ENCODE measurements at regions not wholly inside any gene's neighbourhood (a gene's known extent, or its start where the extent isn't known, plus 50 kb on each side); places are given as distances from the start of the nearest gene placed in this dataset.

DNA sequence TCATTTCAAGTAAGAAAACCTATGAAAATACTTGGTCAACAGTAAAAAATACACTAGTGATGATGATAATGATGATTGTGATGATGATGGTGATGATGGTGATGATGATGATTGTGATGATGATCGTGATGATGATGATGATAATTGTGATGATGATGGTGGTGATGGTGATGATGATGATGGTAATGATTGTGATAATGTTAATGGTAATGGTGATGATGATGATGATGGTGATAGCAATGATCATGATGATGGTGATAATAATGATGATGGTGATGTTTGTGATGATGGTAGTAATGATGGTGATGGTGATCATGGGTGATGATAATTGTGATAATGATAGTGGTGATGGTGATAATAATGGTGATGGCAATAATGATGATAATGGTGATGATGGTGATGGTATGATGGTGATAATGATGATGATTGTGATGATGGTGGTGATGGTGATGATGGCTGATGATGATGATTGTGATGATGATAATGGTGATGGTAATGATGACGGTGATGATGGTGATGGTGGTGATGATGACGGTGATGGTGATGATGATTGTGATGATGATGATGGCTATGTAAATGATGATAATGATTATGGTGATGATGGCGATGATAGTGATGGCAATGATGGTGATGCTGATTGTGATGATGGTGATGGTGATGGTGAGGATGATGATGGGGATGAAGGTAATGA is 62.1 kb downstream of the VCX3A start:
- DNase-seq (ENCODE audit: low read depth, low spot score), result no peak
- Histone ChIP-seq H3K36me3 (ENCODE audit: control insufficient read depth, insufficient read depth, low read length) (no peaks in the 10 kb centered on the region), H3K4me1 (ENCODE audit: control insufficient read depth, insufficient read depth, low read length) (no peaks in the 10 kb centered on the region), H3K4me3 (ENCODE audit: low read length) (no peak overlapping the region), H3K27me3 (ENCODE audit: control insufficient read depth, insufficient read depth, low read length) (no peaks in the 10 kb centered on the region), H3K27ac (ENCODE audit: low read length) (no peak overlapping the region), H3K9me3 (ENCODE audit: control insufficient read depth, insufficient read depth, low read length) (no peaks in the 10 kb centered on the region)
- WGBS (ENCODE audit: insufficient coverage, insufficient read length), result 100% methylated on average over 3 of the region's 4 CpGs

- no peak for DNase-seq (ENCODE audit: low read depth, low spot score)
- Histone ChIP-seq H3K27me3 (ENCODE audit: control insufficient read depth, insufficient read depth, low read length) (no peaks in the 10 kb centered on the region), H3K36me3 (ENCODE audit: control insufficient read depth, insufficient read depth, low read length) (no peaks in the 10 kb centered on the region), H3K27ac (ENCODE audit: low read length) (no peak overlapping the region), H3K9me3 (ENCODE audit: control insufficient read depth, insufficient read depth, low read length) (no peaks in the 10 kb centered on the region), H3K4me3 (ENCODE audit: low read length) (no peak overlapping the region), H3K4me1 (ENCODE audit: control insufficient read depth, insufficient read depth, low read length) (no peaks in the 10 kb centered on the region)
- no CpG with 5 or more reads among the region's 4 CpGs for WGBS (ENCODE audit: insufficient coverage, insufficient read length)
These were observed 66.2 kb downstream of the VCX3A start for GRCh38 chrX:6468706-6469105.

DNA sequence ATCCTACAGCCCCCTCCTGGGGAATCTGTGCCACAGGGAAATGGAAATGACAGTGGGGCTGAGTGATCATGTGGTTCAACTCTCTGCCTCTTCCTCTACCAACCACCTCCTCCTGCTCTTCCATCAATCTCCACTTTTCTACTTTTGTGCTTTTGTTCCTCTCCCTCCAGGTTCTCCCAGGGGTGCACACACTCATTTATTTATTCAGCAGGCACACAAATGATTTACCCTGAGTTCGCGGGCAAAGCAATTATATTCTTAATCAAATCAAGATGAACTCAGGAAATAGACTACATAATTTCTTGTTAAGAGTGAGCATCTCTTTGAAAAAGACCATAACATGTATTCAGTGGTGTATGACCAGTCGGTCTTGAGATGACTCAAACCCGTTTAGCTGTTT is 69.2 kb downstream of the VCX3A start:
- DNase-seq (ENCODE audit: low read depth, low spot score), result no peak

DNA sequence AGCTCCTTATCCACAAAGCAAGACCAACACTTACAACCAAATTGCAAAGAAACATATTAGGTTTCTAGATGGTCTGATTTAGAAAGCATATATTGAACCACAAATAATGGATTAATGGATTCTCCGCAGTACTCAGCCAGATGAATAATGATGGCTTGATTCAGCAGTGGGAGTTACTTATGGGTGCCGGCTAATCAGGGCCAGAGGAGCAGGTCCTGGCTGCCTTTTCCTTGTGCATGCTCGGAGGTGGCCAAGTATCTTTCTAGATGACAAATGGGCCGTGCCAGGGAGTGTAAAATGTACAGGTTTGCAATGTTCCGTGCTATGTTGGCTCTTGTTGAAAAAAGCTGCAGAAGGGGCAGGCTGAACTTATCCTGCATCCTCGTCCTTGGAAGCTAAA is 70.2 kb downstream of the VCX3A start:
- H3K27ac ChIP-seq (ENCODE audit: low read length), result no peak overlapping the region
- no peaks in the 10 kb centered on the region for H3K36me3 ChIP-seq (ENCODE audit: control insufficient read depth, insufficient read depth, low read length)
- no peaks in the 10 kb centered on the region for H3K9me3 ChIP-seq (ENCODE audit: control insufficient read depth, insufficient read depth, low read length)
- no peak for DNase-seq (ENCODE audit: low read depth, low spot score)
- no CpG with 5 or more reads among the region's 6 CpGs for WGBS (ENCODE audit: insufficient coverage, insufficient read length)
- H3K27me3 ChIP-seq (ENCODE audit: control insufficient read depth, insufficient read depth, low read length), result no peaks in the 10 kb centered on the region
- H3K4me3 ChIP-seq (ENCODE audit: low read length), result no peak overlapping the region
- 0 out of 2 replicates have a peak, but pooled peaks cover 1% of the 10 kb centered on the region for H3K4me1 ChIP-seq (ENCODE audit: control insufficient read depth, insufficient read depth, low read length)

More for the DNA sequence above, 69.2 kb downstream of the VCX3A start:
- Histone ChIP-seq H3K27ac (ENCODE audit: low read length) (no peak overlapping the region), H3K36me3 (ENCODE audit: control insufficient read depth, insufficient read depth, low read length) (no peaks in the 10 kb centered on the region), H3K4me1 (ENCODE audit: control insufficient read depth, insufficient read depth, low read length) (0 out of 2 replicates have a peak, but pooled peaks cover 1% of the 10 kb centered on the region), H3K9me3 (ENCODE audit: control insufficient read depth, insufficient read depth, low read length) (no peaks in the 10 kb centered on the region), H3K27me3 (ENCODE audit: control insufficient read depth, insufficient read depth, low read length) (no peaks in the 10 kb centered on the region), H3K4me3 (ENCODE audit: low read length) (no peak overlapping the region)
- WGBS (ENCODE audit: insufficient coverage, insufficient read length), result no CpG with 5 or more reads among the region's 4 CpGs

DNA sequence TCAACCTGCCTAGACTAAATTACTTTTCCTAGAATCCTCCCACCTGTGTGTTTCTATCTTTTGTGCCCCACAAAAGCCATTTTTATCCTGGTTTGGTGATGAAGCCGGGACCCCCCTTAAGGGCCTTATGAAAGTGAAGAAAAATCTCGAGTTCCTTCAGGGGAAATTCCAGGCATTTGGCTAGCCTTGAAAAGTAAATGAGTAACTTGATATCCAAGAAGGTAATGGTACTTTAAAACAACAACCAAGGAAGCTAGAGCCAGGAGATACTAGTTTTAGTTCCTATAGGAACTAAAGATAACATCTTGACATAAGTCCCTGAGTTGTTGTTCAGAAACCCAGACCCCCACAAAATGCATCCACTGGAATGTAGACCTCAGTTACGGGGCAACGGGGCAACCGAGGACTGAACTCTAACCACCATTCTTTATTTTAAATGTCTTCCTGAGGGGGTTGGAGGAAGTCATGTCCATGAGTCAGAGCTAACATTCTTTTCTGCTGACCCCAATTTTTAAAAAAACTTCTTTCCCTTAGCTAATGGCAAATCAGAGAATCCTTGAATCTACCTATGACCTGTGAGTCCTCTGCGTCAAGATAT is 73.9 kb downstream of the VCX3A start:
- H3K36me3 ChIP-seq (ENCODE audit: control insufficient read depth, insufficient read depth, low read length), result no peaks in the 10 kb centered on the region
- H3K27ac ChIP-seq (ENCODE audit: low read length), result no peak overlapping the region
- H3K9me3 ChIP-seq (ENCODE audit: control insufficient read depth, insufficient read depth, low read length), result no peaks in the 10 kb centered on the region
- no peaks in the 10 kb centered on the region for H3K27me3 ChIP-seq (ENCODE audit: control insufficient read depth, insufficient read depth, low read length)
- no peak for DNase-seq (ENCODE audit: low read depth, low spot score)
- H3K4me1 ChIP-seq (ENCODE audit: control insufficient read depth, insufficient read depth, low read length), result 0 out of 2 replicates have a peak, but pooled peaks cover 1% of the 10 kb centered on the region
- no CpG with 5 or more reads among the region's 6 CpGs for WGBS (ENCODE audit: insufficient coverage, insufficient read length)
- H3K4me3 ChIP-seq (ENCODE audit: low read length), result no peak overlapping the region

DNA sequence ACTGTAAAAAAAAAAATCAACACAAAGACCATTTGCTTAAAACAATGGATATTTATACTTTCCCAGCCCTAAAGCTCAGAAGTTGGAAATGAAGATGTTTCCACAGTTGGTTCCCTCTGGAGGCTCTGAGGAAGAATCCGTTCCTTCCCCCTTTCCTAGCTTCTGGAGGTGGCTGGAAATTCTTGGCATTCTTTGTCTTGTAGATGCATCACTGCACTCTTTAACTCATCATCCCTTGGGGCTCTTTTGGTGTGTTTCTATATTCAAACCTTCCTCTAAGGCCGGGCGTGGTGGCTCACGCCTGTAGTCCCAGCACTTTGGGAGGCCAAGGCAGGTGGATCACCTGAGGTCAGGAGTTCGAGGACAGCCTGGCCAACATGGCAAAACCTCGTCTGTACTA is 78.7 kb downstream of the VCX3A start:
- no peaks in the 10 kb centered on the region for H3K27me3 ChIP-seq (ENCODE audit: control insufficient read depth, insufficient read depth, low read length)
- H3K27ac ChIP-seq (ENCODE audit: low read length), result no peak overlapping the region
- no peaks in the 10 kb centered on the region for H3K9me3 ChIP-seq (ENCODE audit: control insufficient read depth, insufficient read depth, low read length)
- no CpG with 5 or more reads among the region's 6 CpGs for WGBS (ENCODE audit: insufficient coverage, insufficient read length)
- no peak for DNase-seq (ENCODE audit: low read depth, low spot score)
- no peaks in the 10 kb centered on the region for H3K4me1 ChIP-seq (ENCODE audit: control insufficient read depth, insufficient read depth, low read length)
- no peaks in the 10 kb centered on the region for H3K36me3 ChIP-seq (ENCODE audit: control insufficient read depth, insufficient read depth, low read length)
- no peak overlapping the region for H3K4me3 ChIP-seq (ENCODE audit: low read length)

DNA sequence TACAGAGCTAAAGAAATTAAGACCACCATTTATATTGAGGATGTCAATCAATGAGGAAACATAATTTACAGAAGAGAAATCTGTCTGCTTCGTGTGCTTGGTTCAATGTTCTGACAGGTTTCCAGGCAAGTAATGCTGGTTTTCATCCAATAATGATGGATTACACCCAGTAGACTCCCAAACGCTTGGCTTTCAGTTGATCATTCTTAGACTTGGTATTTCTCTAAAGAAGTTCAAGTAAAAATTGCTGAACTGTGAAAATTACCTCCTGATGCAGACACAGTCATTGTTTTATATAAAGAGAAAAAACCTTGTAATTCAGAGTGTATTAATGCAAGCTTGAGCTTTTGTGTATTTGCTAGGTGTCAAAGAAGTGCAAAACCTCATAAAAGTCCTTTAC is 85.0 kb downstream of the VCX3A start:
- H3K27ac ChIP-seq (ENCODE audit: low read length), result no peak overlapping the region

GRCh38 chrX:6448003-6448402 is 86.9 kb downstream of the VCX3A start:
- Histone ChIP-seq H3K9me3 (ENCODE audit: control insufficient read depth, insufficient read depth, low read length) (no peaks in the 10 kb centered on the region), H3K27me3 (ENCODE audit: control insufficient read depth, insufficient read depth, low read length) (no peaks in the 10 kb centered on the region), H3K36me3 (ENCODE audit: control insufficient read depth, insufficient read depth, low read length) (no peaks in the 10 kb centered on the region), H3K27ac (ENCODE audit: low read length) (no peak overlapping the region), H3K4me3 (ENCODE audit: low read length) (no peak overlapping the region), H3K4me1 (ENCODE audit: control insufficient read depth, insufficient read depth, low read length) (no peaks in the 10 kb centered on the region)
- no CpG with 5 or more reads among the region's 1 CpG for WGBS (ENCODE audit: insufficient coverage, insufficient read length)
- DNase-seq (ENCODE audit: low read depth, low spot score), result no peak

More for the DNA sequence above, 85.0 kb downstream of the VCX3A start:
- no peaks in the 10 kb centered on the region for H3K9me3 ChIP-seq (ENCODE audit: control insufficient read depth, insufficient read depth, low read length)
- no CpG with 5 or more reads among the region's 2 CpGs for WGBS (ENCODE audit: insufficient coverage, insufficient read length)
- no peak overlapping the region for H3K4me3 ChIP-seq (ENCODE audit: low read length)
- no peaks in the 10 kb centered on the region for H3K36me3 ChIP-seq (ENCODE audit: control insufficient read depth, insufficient read depth, low read length)
- H3K4me1 ChIP-seq (ENCODE audit: control insufficient read depth, insufficient read depth, low read length), result no peaks in the 10 kb centered on the region
- no peaks in the 10 kb centered on the region for H3K27me3 ChIP-seq (ENCODE audit: control insufficient read depth, insufficient read depth, low read length)
- no peak for DNase-seq (ENCODE audit: low read depth, low spot score)

GRCh38 chrX:6446582-6446981 is 88.3 kb downstream of the VCX3A start:
- Histone ChIP-seq H3K27me3 (ENCODE audit: control insufficient read depth, insufficient read depth, low read length) (no peaks in the 10 kb centered on the region), H3K27ac (ENCODE audit: low read length) (no peak overlapping the region), H3K4me3 (ENCODE audit: low read length) (no peak overlapping the region), H3K4me1 (ENCODE audit: control insufficient read depth, insufficient read depth, low read length) (no peaks in the 10 kb centered on the region), H3K9me3 (ENCODE audit: control insufficient read depth, insufficient read depth, low read length) (no peaks in the 10 kb centered on the region), H3K36me3 (ENCODE audit: control insufficient read depth, insufficient read depth, low read length) (no peaks in the 10 kb centered on the region)
- DNase-seq (ENCODE audit: low read depth, low spot score), result no peak
- WGBS (ENCODE audit: insufficient coverage, insufficient read length), result no CpG with 5 or more reads among the region's 4 CpGs

DNA sequence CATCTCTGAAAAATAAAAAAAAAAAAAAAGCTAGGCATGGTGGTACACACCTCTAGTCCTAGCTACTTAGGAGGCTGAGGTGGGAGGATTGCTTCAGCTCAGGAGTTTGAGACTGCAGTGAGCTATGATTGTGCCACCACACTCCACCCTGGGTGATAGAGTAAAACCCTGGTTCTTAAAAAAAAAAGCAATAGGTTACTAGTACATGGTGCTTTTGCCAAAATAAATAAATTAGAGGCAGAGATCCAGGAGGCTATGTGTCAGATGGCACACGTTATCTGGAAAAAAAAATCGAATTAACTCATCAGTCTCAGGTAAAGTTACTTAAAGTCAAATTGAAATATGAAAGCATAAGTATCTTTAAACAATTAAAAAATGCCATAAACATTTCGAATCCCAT is 94.3 kb downstream of the VCX3A start:
- no peaks in the 10 kb centered on the region for H3K36me3 ChIP-seq (ENCODE audit: control insufficient read depth, insufficient read depth, low read length)
- H3K4me3 ChIP-seq (ENCODE audit: low read length), result no peak overlapping the region
- no peak for DNase-seq (ENCODE audit: low read depth, low spot score)
- no peak overlapping the region for H3K27ac ChIP-seq (ENCODE audit: low read length)
- H3K4me1 ChIP-seq (ENCODE audit: control insufficient read depth, insufficient read depth, low read length), result no peaks in the 10 kb centered on the region
- H3K9me3 ChIP-seq (ENCODE audit: control insufficient read depth, insufficient read depth, low read length), result no peaks in the 10 kb centered on the region
- no CpG with 5 or more reads among the region's 3 CpGs for WGBS (ENCODE audit: insufficient coverage, insufficient read length)
- H3K27me3 ChIP-seq (ENCODE audit: control insufficient read depth, insufficient read depth, low read length), result no peaks in the 10 kb centered on the region

DNA sequence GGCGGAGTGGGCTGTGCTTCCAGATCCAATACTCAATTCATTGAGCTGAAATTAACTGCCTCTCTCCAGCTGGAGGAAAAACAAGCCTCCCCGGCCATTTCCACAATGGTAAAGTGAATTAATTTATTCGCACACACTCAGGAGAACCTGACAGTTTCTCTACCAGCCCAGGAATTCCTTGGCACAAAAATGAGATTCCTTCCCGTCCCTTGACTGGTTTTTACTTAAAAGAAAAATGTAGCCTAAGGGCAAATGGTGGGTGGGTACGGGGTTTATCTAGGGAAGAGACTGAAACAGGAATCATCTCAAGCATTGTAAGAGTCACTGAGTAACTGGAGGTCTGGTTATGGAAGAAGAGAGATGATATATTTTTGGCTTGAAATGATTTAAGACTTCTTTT is 102.7 kb downstream of the VCX3A start:
- WGBS (ENCODE audit: insufficient coverage, insufficient read length), result no CpG with 5 or more reads among the region's 5 CpGs
- Histone ChIP-seq H3K4me1 (ENCODE audit: control insufficient read depth, insufficient read depth, low read length) (no peaks in the 10 kb centered on the region), H3K36me3 (ENCODE audit: control insufficient read depth, insufficient read depth, low read length) (no peaks in the 10 kb centered on the region), H3K9me3 (ENCODE audit: control insufficient read depth, insufficient read depth, low read length) (no peaks in the 10 kb centered on the region), H3K4me3 (ENCODE audit: low read length) (no peak overlapping the region), H3K27ac (ENCODE audit: low read length) (no peak overlapping the region), H3K27me3 (ENCODE audit: control insufficient read depth, insufficient read depth, low read length) (no peaks in the 10 kb centered on the region)
- no peak for DNase-seq (ENCODE audit: low read depth, low spot score)
